CMK (cell line): ENCODE measurements at regions not wholly inside any gene's neighbourhood (a gene's known extent, or its start where the extent isn't known, plus 50 kb on each side); places are given as distances from the start of the nearest gene placed in this dataset.
"Not testable (repeated sequence)": the region's sequence is repeated elsewhere in the genome, so short reads cannot be mapped to it uniquely, and the experiment has no call there.

Source experiments
- DNase-seq: peaks from one replicate; pipeline ENCODE4 v3.0.0-alpha.2; 2010; ENCODE audit warnings: low read depth

- no peak for DNase-seq
These were observed 170.2 kb downstream of the RGS9 start for GRCh38 chr17:65307081-65307960.

DNA sequence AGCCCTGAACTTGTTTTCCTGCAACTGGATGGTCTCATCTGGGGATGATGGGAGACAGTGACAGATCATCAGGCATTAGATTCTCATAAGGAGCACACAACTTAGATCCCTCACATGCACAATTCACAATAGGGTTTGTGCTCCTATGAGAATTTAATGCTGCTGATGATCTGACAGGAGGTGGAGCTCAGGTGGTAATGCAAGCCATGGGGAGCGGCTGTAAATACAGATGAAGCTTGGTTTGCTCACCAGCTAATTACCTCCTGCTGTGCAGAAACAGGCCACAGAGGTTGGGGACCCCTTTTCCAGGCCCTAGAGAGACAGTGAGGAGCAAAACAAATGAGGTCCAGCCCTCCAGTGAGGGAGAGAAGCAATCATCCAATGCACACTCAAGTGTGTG, 168.6 kb downstream of the RGS9 start:
- DNase-seq: no peak

- DNase-seq: no peak
These were observed 167.9 kb downstream of the RGS9 start for GRCh38 chr17:65305116-65305515.

- not testable (repeated sequence) for DNase-seq
These were observed 164.7 kb downstream of the RGS9 start for GRCh38 chr17:65301882-65302281.

DNA sequence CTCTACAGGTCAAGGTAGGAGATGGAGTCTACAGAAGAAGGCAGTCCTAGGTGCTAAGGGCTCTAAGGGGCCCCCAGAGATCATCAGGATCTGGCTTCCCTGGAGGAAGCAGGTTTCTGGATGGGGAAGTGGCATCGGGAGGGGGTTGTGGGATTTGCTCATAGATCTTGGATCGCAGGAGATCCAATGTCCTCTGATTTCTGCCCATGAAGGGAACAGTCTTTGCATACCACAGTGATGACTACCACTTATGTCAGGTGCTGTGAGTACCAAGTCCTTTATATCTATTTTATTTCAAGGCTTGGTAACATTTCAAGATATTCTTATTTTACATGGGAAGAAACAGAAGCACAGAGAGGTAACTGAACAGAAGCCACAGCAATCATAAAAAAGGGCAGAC, 164.0 kb downstream of the RGS9 start:
- no peak for DNase-seq

- DNase-seq: no peak
These were observed 160.7 kb downstream of the RGS9 start for GRCh38 chr17:65297916-65298315.

DNA sequence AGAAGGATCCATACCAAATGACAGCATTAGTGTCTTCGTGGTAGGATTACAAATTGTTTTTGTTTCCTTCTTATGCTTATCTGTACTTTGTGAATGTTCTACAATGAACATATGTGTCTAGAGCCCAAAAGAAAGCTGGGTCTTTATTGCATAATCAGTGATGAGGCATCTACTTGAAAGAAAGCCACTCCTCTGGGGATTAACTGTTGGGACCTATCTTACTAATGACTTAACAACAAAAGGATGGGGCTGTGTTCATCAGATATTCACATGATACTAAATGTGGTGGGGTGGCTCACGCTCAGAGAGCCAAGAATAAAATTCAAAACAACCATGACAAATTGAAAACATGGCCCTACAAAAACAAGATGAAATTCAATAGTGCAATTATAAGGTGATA, 160.2 kb downstream of the RGS9 start:
- DNase-seq: no peak

GRCh38 chr17:65294181-65294719, 157.1 kb downstream of the RGS9 start:
- DNase-seq: peak; percentile 11

DNA sequence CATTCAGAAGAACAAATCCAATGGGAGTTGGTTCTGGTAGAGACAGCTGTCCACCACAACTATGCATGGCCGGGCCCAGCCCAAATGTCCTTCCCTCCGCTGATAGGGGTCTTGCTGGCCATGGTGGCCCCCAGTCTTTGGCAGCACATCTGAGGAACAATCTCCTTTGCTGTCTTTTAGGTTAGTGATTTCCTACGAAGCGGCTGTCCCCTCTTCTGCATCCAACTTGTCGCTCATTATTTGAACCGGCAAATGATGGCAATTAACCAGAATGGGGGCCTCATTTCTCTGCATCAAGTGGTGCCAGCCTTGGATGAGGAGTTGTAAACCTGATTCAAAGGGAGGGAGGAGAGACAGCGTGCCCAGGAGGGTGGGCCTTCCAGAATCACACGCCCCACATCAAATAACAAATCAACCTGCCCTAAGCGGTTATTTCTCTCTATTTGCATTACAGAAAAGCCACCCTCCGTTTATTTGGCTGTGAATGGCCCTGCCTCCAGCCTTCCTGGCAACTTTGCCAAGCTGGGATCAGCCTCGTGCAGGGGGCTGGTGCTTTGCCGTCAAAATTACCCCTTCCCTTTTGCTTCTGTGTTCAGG, 156.5 kb downstream of the RGS9 start:
- DNase-seq: no peak

DNA sequence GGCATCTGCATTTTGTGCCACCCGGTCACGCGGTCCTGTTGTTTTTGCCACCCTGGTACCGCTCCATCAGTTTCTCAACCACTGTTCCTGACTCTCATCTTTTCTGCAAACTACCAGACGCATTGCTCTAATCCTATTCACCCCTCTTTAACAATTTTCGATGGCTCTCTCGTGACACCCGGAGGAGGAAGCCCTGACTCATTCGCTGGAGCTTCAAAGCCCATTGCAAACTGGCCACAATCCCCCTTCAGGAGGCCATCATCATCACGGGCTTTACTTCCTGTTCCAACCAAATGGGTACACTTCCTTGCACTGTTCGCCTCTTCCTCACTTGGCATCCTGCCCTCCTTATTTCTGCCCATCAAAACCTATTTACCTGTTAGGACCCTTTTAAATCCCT, 155.3 kb downstream of the RGS9 start:
- no peak for DNase-seq

DNA sequence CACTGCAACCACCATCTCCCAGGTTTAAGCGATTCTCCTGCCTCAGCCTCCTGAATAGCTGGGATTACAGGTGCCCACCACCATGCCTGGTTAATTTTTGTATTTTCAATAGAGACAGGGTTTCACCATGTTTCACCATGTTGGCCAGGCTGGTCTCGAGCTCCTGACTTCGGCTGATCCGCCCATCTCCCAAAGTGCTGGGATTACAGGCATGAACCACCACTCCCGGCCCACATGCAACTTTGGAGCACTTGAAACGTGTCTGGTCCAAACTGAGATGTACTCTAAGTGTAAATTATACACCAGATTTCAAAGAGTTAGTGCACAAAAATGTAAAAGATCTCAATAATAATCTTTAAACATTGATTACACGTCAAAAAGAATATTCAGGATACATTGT, 154.1 kb downstream of the RGS9 start:
- not testable (repeated sequence) for DNase-seq

DNA sequence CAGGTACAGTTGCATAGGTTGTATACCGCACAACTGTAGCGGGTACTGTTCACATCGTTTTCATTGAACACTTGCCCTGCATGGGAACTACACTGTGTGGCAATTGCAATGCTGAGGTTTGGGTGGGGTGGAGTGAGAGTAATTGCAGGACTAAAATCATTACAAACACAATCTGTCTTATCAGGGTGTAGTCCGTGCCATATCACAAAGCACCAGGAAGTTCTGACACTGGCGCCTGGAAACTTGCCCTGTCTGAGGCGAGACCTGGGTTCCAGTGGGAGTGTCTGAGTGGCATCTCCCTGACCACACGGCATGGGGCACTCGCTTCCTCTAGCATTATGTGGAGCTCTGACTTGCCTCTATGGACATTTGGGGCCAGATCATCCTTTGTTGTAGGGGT, 153.4 kb downstream of the RGS9 start:
- DNase-seq: no peak

DNA sequence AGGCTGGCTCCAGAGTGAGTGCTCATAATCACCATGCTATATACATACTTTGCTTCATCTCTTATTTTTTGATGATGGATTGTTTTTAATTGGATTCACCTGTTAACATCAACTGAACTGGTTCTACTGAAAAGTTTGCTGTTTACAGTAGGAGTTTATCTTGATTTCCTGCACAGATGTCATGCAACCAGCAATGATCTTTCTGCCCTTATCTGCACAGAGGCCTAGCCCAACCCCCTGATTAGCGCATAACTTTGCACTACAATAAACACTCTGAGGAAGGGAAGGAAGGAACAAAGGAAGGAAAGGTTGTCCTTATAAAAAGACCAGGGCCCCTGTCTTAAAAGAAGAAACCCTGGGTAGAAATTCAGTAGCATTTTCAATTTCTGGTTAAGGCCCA, 152.9 kb downstream of the RGS9 start:
- no peak for DNase-seq

- DNase-seq: no peak
These were observed 149.9 kb downstream of the RGS9 start for GRCh38 chr17:65287040-65287439.

GRCh38 chr17:65283704-65284103, 146.5 kb downstream of the RGS9 start:
- DNase-seq: no peak

DNA sequence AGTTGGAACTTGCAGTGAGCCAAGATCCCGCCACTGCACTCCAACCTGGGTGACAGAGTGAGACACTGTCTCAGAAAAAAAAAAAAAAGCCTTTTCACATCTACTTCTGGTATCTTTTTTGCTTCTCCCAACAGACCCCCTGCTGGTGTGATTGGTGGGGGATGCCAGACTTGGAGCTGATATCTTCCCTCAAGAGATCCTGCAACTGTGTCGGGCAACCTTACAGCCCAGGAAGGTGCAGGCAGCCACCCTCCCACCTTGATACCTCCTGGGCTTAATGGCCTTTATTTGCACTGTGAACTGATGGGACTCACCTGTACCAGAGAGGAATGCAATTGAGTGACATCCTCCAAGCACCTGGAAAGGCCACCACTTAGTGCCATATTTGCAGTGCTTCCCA, 142.3 kb downstream of the RGS9 start:
- DNase-seq: no peak

DNA sequence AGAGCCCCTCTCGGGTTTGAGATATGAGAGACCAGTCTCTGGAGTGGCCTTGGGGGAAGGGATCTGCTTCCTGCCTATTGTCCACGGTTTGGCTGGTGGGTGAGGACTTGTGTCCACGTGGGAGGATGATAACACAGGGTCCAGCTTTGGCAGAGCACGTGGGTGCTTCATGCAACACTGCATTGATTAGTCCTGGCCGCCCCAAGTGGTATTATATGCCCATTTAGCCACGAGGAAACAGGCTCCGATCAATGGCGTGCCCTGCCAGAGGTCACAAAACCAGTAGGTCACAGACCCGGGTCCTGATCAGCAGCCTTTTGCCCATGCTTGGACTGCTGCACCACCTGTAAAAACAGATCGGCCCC, 141.6 kb downstream of the RGS9 start:
- DNase-seq: no peak

DNA sequence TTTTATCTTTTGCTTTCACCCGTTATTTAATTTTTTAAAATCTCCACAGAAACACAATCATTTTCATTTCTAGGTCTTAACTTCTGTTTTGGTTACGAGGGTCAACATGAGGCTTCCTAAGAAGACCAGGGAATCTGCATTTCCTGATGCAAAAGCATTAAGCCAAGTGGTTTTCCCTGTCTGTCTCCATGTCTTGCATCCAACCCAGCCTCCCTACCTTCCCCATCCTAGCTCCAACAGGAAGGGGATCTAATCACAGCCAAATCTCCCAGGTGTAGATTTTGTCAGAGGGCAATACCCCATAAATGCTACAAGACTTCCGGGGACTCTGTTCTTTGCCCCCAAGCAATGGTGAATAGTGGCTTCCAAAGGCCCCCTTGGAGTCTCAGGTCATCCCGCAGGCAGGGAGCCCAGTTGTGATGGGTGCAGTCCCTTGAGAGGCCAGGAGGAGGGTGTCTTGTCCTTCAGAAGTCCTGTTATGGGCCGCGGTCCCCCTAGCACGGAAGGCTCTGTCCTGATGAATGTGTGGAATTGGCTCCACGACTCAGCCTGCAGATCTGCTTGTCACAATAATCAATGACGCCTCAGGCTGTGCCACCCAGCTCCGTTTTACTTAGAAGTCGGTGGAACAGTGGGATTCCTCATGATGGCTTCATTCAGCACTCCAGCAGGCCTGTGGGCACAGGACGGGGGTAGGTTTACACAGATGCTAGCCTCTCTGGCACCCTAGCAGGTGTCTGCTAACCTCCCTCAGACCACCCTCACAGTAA, 141.1 kb downstream of the RGS9 start:
- no peak for DNase-seq

GRCh38 chr17:65277576-65277975, 140.4 kb downstream of the RGS9 start:
- no peak for DNase-seq
